Type B pancreatic cell (in vitro differentiated cells): ENCODE measurements at regions not wholly inside any gene's neighbourhood (a gene's known extent, or its start where the extent isn't known, plus 50 kb on each side); places are given as distances from the start of the nearest gene placed in this dataset.
"Not testable (repeated sequence)": the region's sequence is repeated elsewhere in the genome, so short reads cannot be mapped to it uniquely, and the experiment has no call there.

ENCODE experiments used
- DNase-seq: peaks from one replicate; pipeline ENCODE4 v3.0.0; 2021; ENCODE audit warnings: mixed read lengths; ENCODE audit not compliant: unreplicated experiment; ENCODE audit errors: extremely low spot score
- H3K27ac Mint-ChIP-seq: 2 replicates; pipeline ENCODE4 v1.8.0; 2021; ENCODE audit warnings: mild to moderate bottlenecking, mixed read lengths
- H3K27me3 Mint-ChIP-seq: 2 replicates; pipeline ENCODE4 v1.8.0; 2021; ENCODE audit warnings: mixed read lengths
- H3K36me3 Mint-ChIP-seq: 2 replicates; pipeline ENCODE4 v1.8.0; 2021; ENCODE audit warnings: mixed read lengths
- H3K4me1 Mint-ChIP-seq: one replicate; pipeline ENCODE4 v1.8.0; 2021; ENCODE audit warnings: mixed read lengths; ENCODE audit not compliant: unreplicated experiment
- H3K4me3 Mint-ChIP-seq: 2 replicates; pipeline ENCODE4 v1.8.0; 2021; ENCODE audit warnings: mild to moderate bottlenecking, mixed read lengths
- H3K9me3 Mint-ChIP-seq: 2 replicates; pipeline ENCODE4 v1.8.0; 2021; ENCODE audit warnings: mixed read lengths
- CTCF ChIP-seq: fragments of 200-600 bp; sonication (generic); conservative IDR thresholded peaks from 2 replicates; pipeline ENCODE4 v1.5.0; 2021; ENCODE audit warnings: antibody characterized with exemption, mild to moderate bottlenecking

GRCh38 chr20:16821211-16822089 lies 73.3 kb downstream of the OTOR start:
- H3K4me3 Mint-ChIP-seq: no peak overlapping the region
- DNase-seq: no peak
- peaks cover 5% of the 10 kb centered on the region for H3K27me3 Mint-ChIP-seq
- no peaks in the 10 kb centered on the region for H3K4me1 Mint-ChIP-seq
- H3K27ac Mint-ChIP-seq: no peak overlapping the region
- no peaks in the 10 kb centered on the region for H3K36me3 Mint-ChIP-seq
- TF ChIP-seq CTCF: peak; percentile 88
- no peaks in the 10 kb centered on the region for H3K9me3 Mint-ChIP-seq

DNA sequence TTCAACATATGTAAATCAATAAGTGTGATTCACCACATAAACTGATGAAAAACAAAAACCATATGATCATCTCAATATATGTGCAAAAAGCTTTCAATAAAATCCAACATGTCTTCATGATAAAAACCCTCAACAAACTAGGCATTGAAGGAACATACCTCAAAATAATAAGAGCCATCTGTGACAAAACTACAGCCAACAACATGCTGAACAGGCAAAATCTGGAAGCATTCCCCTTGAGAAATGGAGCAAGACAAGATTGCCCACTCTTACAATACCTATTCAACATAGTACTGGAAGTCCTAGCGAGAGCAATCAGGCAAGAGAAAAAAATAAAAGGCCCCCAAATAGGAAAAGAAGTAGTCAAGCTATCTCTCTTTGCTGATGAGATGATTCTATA lies 76.5 kb downstream of the OTOR start:
- no peaks in the 10 kb centered on the region for H3K9me3 Mint-ChIP-seq
- no peaks in the 10 kb centered on the region for H3K4me1 Mint-ChIP-seq
- no peak for TF ChIP-seq CTCF
- no peak overlapping the region for H3K27ac Mint-ChIP-seq
- peaks cover 2% of the 10 kb centered on the region for H3K27me3 Mint-ChIP-seq
- H3K36me3 Mint-ChIP-seq: no peaks in the 10 kb centered on the region
- no peak overlapping the region for H3K4me3 Mint-ChIP-seq
- DNase-seq: no peak

- H3K27me3 Mint-ChIP-seq: no peaks in the 10 kb centered on the region
- no peak for TF ChIP-seq CTCF
- DNase-seq: no peak
- no peak overlapping the region for H3K4me3 Mint-ChIP-seq
- H3K9me3 Mint-ChIP-seq: no peaks in the 10 kb centered on the region
- no peaks in the 10 kb centered on the region for H3K4me1 Mint-ChIP-seq
- no peak overlapping the region for H3K27ac Mint-ChIP-seq
- H3K36me3 Mint-ChIP-seq: no peaks in the 10 kb centered on the region
Observed at GRCh38 chr20:16828666-16829305, 80.6 kb downstream of the OTOR start.

- not testable (repeated sequence) for DNase-seq, H3K27me3 Mint-ChIP-seq, H3K4me3 Mint-ChIP-seq, H3K36me3 Mint-ChIP-seq, H3K4me1 Mint-ChIP-seq, H3K27ac Mint-ChIP-seq, H3K9me3 Mint-ChIP-seq
Observed at GRCh38 chr20:16835690-16836089, 87.5 kb downstream of the OTOR start.

DNA sequence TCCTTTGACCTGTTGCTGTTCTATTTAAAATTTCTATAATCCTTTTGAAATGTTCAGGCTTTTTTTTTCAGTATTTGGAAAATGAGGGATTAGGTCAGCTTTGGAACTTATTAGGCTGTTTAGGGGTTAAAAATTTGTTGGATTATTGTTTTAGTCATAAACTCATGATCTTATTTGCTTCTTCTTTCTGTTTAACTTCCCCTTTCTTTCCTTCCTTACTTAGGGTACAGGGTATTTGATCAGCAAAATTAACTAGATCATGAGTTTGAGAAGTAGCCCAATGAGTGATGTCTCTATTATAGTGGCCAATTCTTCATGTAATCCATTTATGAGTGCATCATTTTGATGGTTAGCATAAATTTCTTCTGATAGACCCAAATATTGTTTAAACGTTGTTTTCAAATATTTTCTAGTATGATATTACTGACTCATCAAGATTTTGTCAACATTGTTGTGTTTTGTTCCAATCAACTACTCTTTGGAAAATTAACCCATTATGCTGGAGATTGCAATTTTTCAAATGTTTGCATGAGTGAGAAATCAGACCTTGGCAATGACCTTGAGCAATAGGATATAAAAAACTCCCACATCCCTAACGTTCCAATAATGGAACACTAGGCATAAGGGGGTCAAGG lies 94.4 kb downstream of the OTOR start:
- Mint-ChIP-seq H3K4me1 (peaks cover 8% of the 10 kb centered on the region), H3K27me3 (peaks cover 4% of the 10 kb centered on the region), H3K27ac (no peak overlapping the region), H3K4me3 (no peak overlapping the region), H3K9me3 (no peaks in the 10 kb centered on the region), H3K36me3 (no peaks in the 10 kb centered on the region)
- DNase-seq: no peak
- no peak for TF ChIP-seq CTCF

GRCh38 chr20:16844406-16844805 lies 96.2 kb downstream of the OTOR start:
- Mint-ChIP-seq H3K36me3 (no peaks in the 10 kb centered on the region), H3K9me3 (no peaks in the 10 kb centered on the region), H3K27ac (no peak overlapping the region), H3K4me3 (no peak overlapping the region), H3K4me1 (peaks cover 8% of the 10 kb centered on the region), H3K27me3 (peaks cover 4% of the 10 kb centered on the region)
- no peak for DNase-seq
- no peak for TF ChIP-seq CTCF
